ENCODE measurements at regions not wholly inside any gene's neighbourhood (a gene's known extent, or its start where the extent isn't known, plus 50 kb on each side); places are given as distances from the start of the nearest gene placed in this dataset.
"Not testable (repeated sequence)": the region's sequence is repeated elsewhere in the genome, so short reads cannot be mapped to it uniquely, and the experiment has no call there.

DNA sequence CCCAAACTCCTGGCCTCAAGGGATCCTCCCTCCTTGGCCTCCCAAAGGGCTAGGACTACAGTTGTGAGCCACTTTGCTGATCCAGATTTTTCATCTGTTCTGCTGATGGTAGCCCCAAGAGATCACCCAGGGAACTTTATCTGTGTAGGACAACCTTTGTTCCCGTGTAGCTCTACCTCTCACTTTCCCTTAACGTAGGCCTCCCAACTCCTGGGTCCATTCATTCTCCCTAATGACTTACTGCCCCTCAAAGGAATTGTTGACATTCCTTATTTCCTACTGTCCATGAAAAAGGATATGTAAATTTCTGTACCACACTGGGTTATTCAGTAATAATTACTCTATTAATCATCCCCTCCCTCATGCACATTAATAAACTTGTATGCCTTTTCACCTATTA lies 51.0 kb upstream of the PHF24 start:
- DNase-seq (ENCODE audit: extremely low spot score, insufficient read length, low read depth) (no peak), FAIRE-seq (no peak)

- DNase-seq (ENCODE audit: extremely low spot score, insufficient read length, low read depth) (peak; percentile 49), FAIRE-seq (peak; percentile 96)
These were observed 58.4 kb upstream of the PHF24 start for GRCh38 chr9:34899535-34900158.

DNA sequence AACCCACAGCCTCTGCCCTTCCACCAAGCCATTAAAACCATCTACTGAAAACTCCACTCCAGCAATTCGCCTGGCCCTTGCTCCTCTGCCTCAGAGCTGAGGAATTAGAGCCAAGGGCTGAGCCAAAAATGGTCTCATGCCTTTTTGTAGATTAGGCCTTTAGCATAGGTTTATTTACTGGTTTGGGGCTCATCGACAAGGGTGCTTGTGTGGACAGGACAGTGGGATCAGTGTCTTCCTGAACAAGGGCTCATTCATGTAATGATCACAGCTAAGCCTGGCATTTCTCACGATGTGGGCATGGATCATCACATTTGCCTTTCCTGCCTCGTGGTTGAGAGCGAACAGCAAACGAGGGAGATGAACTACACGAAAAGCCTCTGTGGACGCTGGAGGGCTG lies 59.2 kb upstream of the PHF24 start:
- DNase-seq (ENCODE audit: extremely low spot score, insufficient read length, low read depth) (no peak), FAIRE-seq (no peak)

GRCh38 chr9:34896112-34896511 lies 62.0 kb upstream of the PHF24 start:
- no peak for FAIRE-seq

GRCh38 chr9:34892886-34893285 lies 65.2 kb upstream of the PHF24 start:
- FAIRE-seq, result no peak

More at GRCh38 chr9:34896112-34896511, 62.0 kb upstream of the PHF24 start:
- no peak for DNase-seq (ENCODE audit: extremely low spot score, insufficient read length, low read depth)

DNA sequence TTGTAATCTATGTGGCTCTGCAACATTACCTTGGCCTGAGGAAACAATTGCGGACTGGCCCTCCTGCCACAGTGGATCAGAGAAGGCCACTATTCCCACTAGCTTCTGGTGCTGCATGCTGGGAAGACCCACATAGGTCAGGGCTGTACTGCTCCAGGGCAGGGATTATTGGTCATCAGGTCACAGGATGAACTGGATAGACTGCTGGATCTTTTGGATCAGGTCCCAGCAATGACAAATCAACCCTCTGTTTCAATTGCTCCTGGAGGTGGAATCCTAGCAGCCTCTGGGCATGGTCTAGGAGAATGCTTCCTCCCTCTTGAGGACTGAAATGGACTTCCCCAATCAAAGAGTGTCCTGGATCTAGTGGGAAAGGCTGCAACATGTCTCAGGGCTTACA lies 66.7 kb upstream of the PHF24 start:
- FAIRE-seq (no peak), DNase-seq (ENCODE audit: extremely low spot score, insufficient read length, low read depth) (no peak)

More at GRCh38 chr9:34892886-34893285, 65.2 kb upstream of the PHF24 start:
- no peak for DNase-seq (ENCODE audit: extremely low spot score, insufficient read length, low read depth)

DNA sequence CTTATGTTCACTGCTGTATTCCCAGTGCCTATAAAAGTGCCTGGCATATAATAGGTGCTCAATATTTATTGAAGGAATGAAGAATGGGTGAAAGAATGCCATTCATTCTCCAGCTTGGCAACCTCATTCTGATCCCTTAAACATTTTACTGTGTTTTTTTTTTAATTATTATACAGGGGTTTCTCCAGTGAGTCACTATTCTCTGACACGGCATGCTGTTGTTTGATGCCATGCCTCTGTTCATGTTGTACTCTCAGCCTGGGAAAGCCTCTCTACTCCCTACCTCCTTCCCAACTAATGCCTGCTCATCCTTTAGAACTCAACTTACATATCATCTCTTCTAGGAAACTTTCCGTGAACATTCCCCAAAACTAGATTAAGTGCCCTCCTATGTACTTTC lies 70.2 kb upstream of the PHF24 start:
- DNase-seq (ENCODE audit: extremely low spot score, insufficient read length, low read depth) (no peak), FAIRE-seq (no peak)

- peak; percentile 83 for FAIRE-seq
- DNase-seq (ENCODE audit: extremely low spot score, insufficient read length, low read depth), result peak; percentile 7
These were observed 73.3 kb upstream of the PHF24 start for GRCh38 chr9:34884747-34885189.

GRCh38 chr9:34876096-34876495 lies 82.0 kb upstream of the PHF24 start:
- FAIRE-seq, result no peak
- DNase-seq (ENCODE audit: extremely low spot score, insufficient read length, low read depth), result no peak

DNA sequence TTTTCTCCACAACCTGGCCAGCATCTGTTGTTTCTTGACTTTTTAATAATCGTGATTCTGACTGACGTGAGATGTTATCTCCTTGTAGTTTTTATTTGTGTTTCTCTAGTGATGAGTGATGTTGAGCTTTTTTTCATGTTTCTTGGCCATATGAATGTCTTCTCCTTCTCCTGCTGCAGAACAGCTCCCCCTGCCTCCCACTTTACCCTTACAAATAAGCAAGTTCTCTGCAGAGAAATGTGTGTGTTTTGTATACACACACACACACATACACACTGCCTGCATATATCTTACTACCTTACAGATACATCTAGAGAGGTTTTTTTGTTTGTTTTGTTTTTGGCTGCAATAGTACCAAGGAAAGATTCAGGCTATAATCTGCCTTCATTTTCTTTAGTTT lies 88.7 kb upstream of the PHF24 start:
- no peak for FAIRE-seq
- no peak for DNase-seq (ENCODE audit: extremely low spot score, insufficient read length, low read depth)

DNA sequence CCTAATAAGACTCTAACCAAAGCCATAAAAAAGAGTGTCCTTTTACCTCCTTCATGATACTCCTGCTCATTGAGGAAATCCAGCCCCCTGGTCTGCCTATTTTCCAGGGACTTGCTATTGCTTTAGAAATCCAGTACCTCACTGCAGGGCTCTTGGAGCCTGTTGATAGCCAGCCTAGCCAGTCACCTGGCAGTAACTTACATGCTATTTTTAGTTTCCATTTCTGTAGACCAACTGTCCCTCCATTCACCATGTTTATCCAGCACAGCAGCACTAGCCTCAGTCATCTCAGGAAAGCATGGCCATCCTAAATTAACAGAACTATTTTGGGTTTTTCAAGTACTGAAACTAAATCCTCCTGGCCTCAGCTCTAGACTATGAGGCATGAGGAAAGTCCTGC lies 91.5 kb upstream of the PHF24 start:
- DNase-seq (ENCODE audit: extremely low spot score, insufficient read length, low read depth) (no peak), FAIRE-seq (no peak)

- FAIRE-seq, result no peak
- DNase-seq (ENCODE audit: extremely low spot score, insufficient read length, low read depth), result no peak
These were observed 94.7 kb upstream of the PHF24 start for GRCh38 chr9:34863426-34863825.

DNA sequence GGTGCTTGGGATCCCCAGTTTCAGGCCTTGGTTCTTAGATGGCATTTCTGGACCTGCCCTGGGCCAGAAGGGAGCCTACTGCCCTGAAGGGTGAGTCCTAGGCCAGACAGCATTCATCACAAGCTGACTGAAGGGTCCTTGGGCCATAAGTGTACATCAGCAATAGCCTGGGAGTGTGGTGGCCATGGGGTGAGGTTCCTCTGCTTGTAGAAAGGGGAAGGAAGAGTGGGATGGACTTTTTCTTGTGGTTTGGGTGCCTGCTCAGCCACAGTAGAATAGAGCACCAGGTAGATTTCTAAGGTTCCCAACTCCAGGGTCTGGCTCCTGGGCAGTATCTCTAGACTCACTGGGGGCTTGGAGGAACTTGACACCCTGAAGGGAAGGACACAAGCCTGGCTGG lies 95.2 kb upstream of the PHF24 start:
- DNase-seq (ENCODE audit: extremely low spot score, insufficient read length, low read depth), result no peak
- no peak for FAIRE-seq

- DNase-seq (ENCODE audit: extremely low spot score, insufficient read length, low read depth), result no peak
- FAIRE-seq, result no peak
These were observed 96.0 kb upstream of the PHF24 start for GRCh38 chr9:34862043-34862442.

- not testable (repeated sequence) for DNase-seq (ENCODE audit: extremely low spot score, insufficient read length, low read depth)
These were observed 103.1 kb upstream of the PHF24 start for GRCh38 chr9:34855016-34855415.

GRCh38 chr9:34830068-34830467 lies 120.1 kb upstream of the CCL21 start:
- DNase-seq (ENCODE audit: extremely low spot score, insufficient read length, low read depth), result no peak

More at GRCh38 chr9:34855016-34855415, 103.1 kb upstream of the PHF24 start:
- not testable (repeated sequence) for FAIRE-seq

GRCh38 chr9:34826999-34827538 lies 117.1 kb upstream of the CCL21 start:
- DNase-seq (ENCODE audit: extremely low spot score, insufficient read length, low read depth), result no peak

More at GRCh38 chr9:34830068-34830467, 120.1 kb upstream of the CCL21 start:
- no peak for FAIRE-seq

DNA sequence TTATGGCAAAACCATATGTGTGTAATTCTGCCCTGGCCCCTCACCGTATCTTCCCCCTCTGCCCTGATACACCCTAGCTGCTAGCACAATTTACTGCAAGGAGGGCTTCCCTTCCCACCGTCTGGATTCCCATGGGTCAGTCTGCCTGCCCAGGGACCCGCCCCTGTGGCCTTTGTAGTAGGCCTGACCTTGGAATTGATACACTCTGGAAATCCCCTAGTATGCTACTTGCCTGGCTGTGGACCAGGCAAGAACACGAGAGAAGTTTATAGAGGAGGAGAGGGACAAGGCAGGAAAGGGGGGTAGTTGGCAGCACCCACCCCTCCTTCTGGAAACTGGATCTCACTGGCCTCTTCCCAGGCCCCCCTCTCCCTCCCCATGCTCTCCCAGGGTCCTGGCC lies 115.8 kb upstream of the CCL21 start:
- FAIRE-seq (no peak), DNase-seq (ENCODE audit: extremely low spot score, insufficient read length, low read depth) (no peak)

More at GRCh38 chr9:34826999-34827538, 117.1 kb upstream of the CCL21 start:
- no peak for FAIRE-seq

- no peak for DNase-seq (ENCODE audit: extremely low spot score, insufficient read length, low read depth)
- no peak for FAIRE-seq
These were observed 113.8 kb upstream of the CCL21 start for GRCh38 chr9:34823778-34824177.

GRCh38 chr9:34810187-34810524 lies 100.2 kb upstream of the CCL21 start:
- FAIRE-seq (no peak), DNase-seq (ENCODE audit: extremely low spot score, insufficient read length, low read depth) (no peak)

GRCh38 chr9:34809504-34810186 lies 99.7 kb upstream of the CCL21 start:
- FAIRE-seq (no peak), DNase-seq (ENCODE audit: extremely low spot score, insufficient read length, low read depth) (no peak)

Measured in GM18507 (cell line).